HepG2 (cell line): ENCODE measurements at regions not wholly inside any gene's neighbourhood (a gene's known extent, or its start where the extent isn't known, plus 50 kb on each side); places are given as distances from the start of the nearest gene placed in this dataset.

ENCODE experiments used
- ATAC-seq: fragments of 200-7000 bp; cut with Tn5 transposase; 3 replicates; pipeline ENCODE4 v1.9.1; 2020; ENCODE audit warnings: mild to moderate bottlenecking, moderate library complexity
- BruUV-seq: library from RNA; stranded (reverse); fragments of 400-500 nt; replicated peaks from 2 replicates; lab custom pipeline; 2021; lab: Mats Ljungman, UMichigan
- CTCF ChIA-PET: fragments of 300-600 bp; formaldehyde crosslinking; extraction: SDS; loops from one replicate; lab custom pipeline; 2021; ENCODE audit warnings: low total read pairs, inconsistent platforms, low intra/inter-chr PET ratio; lab: Yijun Ruan, JAX
- POLR2A ChIA-PET: fragments of 350-600 bp; sonication (Branson Sonifier 250); formaldehyde crosslinking; loops from one replicate; lab custom pipeline; 2020; ENCODE audit warnings: antibody characterized with exemption, inconsistent platforms; lab: Yijun Ruan, JAX
- DNase-seq: peaks from one replicate; pipeline ENCODE4 v3.0.0-alpha.2; 2015; ENCODE audit warnings: low spot score
- FAIRE-seq: peaks from 3 replicates; lab custom pipeline; 2011; peaks lifted over from hg19 to GRCh38; lab: Jason Lieb, UNC
- H2AFZ ChIP-seq: one replicate; pipeline ENCODE4 v1.6.1; 2011; ENCODE audit warnings: low read length, inconsistent platforms
- H3K27ac ChIP-seq: fragments of 300-600 bp; 3 replicates; pipeline ENCODE4 v1.8.0; 2011; ENCODE audit warnings: mixed run types, mild to moderate bottlenecking, mixed read lengths, low read length, inconsistent platforms; ENCODE audit not compliant: insufficient read depth; ENCODE audit errors: extremely low read length
- H3K27me3 ChIP-seq, 2 experiments: fragments of 200-600 bp in 1 of 2; 2 replicates in 1 of 2; 3 replicates in 1 of 2; pipeline versions ENCODE4 v1.6.0 to v1.8.0; 2011; ENCODE audit warnings: low read length in 2 of 2, mild to moderate bottlenecking in 2 of 2, moderate library complexity in 2 of 2, inconsistent platforms in 1 of 2; ENCODE audit not compliant: insufficient read depth in 2 of 2, control insufficient read depth in 1 of 2
- H3K36me3 ChIP-seq, 2 experiments: fragments of 200-600 bp in 1 of 2; replicated peaks in 1 of 2; 2 replicates in 1 of 2; 3 replicates in 1 of 2; pipeline versions ENCODE4 v1.5.1 to v1.8.0; 2011; ENCODE audit warnings: low read length in 2 of 2, inconsistent platforms in 1 of 2; ENCODE audit not compliant: insufficient read depth in 2 of 2, control insufficient read depth in 1 of 2
- H3K4me1 ChIP-seq: 2 replicates; pipeline ENCODE4 v1.5.1; 2012; ENCODE audit warnings: low read length, inconsistent platforms; ENCODE audit not compliant: insufficient read depth
- H3K4me2 ChIP-seq: 2 replicates; pipeline ENCODE4 v1.6.0; 2011; ENCODE audit warnings: low read depth, low read length, inconsistent platforms
- H3K4me3 ChIP-seq, 3 experiments: fragments of 200-600 bp in 1 of 3; sonication (generic), shearing (Covaris generic) in 1 of 3; replicated peaks in 1 of 3; 2 replicates each; pipeline ENCODE4 v1.5.1; 2011 to 2016; ENCODE audit warnings: low read length in 3 of 3, inconsistent platforms in 2 of 3, low read depth in 2 of 3, mild to moderate bottlenecking in 2 of 3, control low read depth in 1 of 3, mixed read lengths in 1 of 3; ENCODE audit not compliant: insufficient read depth in 1 of 3
- H3K79me2 ChIP-seq: one replicate; pipeline ENCODE4 v1.6.1; 2011; ENCODE audit warnings: low read length, inconsistent platforms; ENCODE audit not compliant: insufficient read depth
- H3K9ac ChIP-seq: 2 replicates; pipeline ENCODE4 v1.6.0; 2011; ENCODE audit warnings: mild to moderate bottlenecking, low read depth, low read length, inconsistent platforms; ENCODE audit not compliant: insufficient read depth
- H3K9me3 ChIP-seq: 2 replicates; pipeline ENCODE4 v1.5.1; 2012; ENCODE audit warnings: mild to moderate bottlenecking, low read length
- H4K20me1 ChIP-seq: 2 replicates; pipeline ENCODE4 v1.6.0; 2011; ENCODE audit warnings: inconsistent platforms, mild to moderate bottlenecking, low read length, moderate library complexity; ENCODE audit not compliant: insufficient read depth
- HNRNPH1 ChIP-seq: fragments of 200-400 bp; formaldehyde crosslinking; optimal IDR thresholded peaks from 2 replicates; pipeline ENCODE3; 2017; ENCODE audit warnings: mild to moderate bottlenecking, low read depth, low read length
- HNRNPK ChIP-seq: fragments of 200-400 bp; formaldehyde crosslinking; IDR thresholded peaks from 2 replicates; pipeline ENCODE4 v1.6.1; 2018; ENCODE audit warnings: low read length, low read depth, moderate library complexity, mild to moderate bottlenecking; ENCODE audit not compliant: poor library complexity, severe bottlenecking
- NFE2L2 ChIP-seq: fragments of 150-350 bp; IDR thresholded peaks from 2 replicates; pipeline ENCODE4 v1.6.1; 2014; ENCODE audit warnings: low read length
- PHF21A ChIP-seq: sonication (generic); formaldehyde crosslinking; IDR thresholded peaks from 2 replicates; pipeline ENCODE4 v1.5.0; 2020; ENCODE audit warnings: mild to moderate bottlenecking, missing genetic modification reagents
- PITX1 ChIP-seq: sonication (generic); formaldehyde crosslinking; IDR thresholded peaks from 2 replicates; pipeline ENCODE4 v1.5.1; 2020; ENCODE audit warnings: mild to moderate bottlenecking, missing genetic modification reagents
- PLRG1 ChIP-seq: fragments of 450-650 bp; conservative IDR thresholded peaks from 2 replicates; pipeline ENCODE4 v1.6.1; 2016
- TEAD3 ChIP-seq: optimal IDR thresholded peaks from 2 replicates; pipeline ENCODE3; 2016; ENCODE audit warnings: borderline replicate concordance
- ZIK1 ChIP-seq: sonication (generic); formaldehyde crosslinking; IDR thresholded peaks from 2 replicates; pipeline ENCODE4 v1.5.0; 2020; ENCODE audit warnings: mild to moderate bottlenecking, low read depth, missing genetic modification reagents, borderline replicate concordance
- ZNF180 ChIP-seq: sonication (generic); formaldehyde crosslinking; IDR thresholded peaks from 2 replicates; pipeline ENCODE4 v1.4.0; 2020; ENCODE audit warnings: low read depth, missing genetic modification reagents, borderline replicate concordance
- ZNF253 ChIP-seq: sonication (generic); formaldehyde crosslinking; IDR thresholded peaks from 2 replicates; pipeline ENCODE4 v1.8.0; 2022; ENCODE audit warnings: mild to moderate bottlenecking, missing genetic modification reagents, borderline replicate concordance
- ZNF263 ChIP-seq: sonication (generic); formaldehyde crosslinking; IDR thresholded peaks from 2 replicates; pipeline ENCODE4 v1.4.0; 2020; ENCODE audit warnings: missing genetic modification reagents
- ZNF335 ChIP-seq: sonication (generic); formaldehyde crosslinking; IDR thresholded peaks from 2 replicates; pipeline ENCODE4 v1.4.0; 2020; ENCODE audit warnings: missing genetic modification reagents
- ZNF563 ChIP-seq: sonication (generic); formaldehyde crosslinking; IDR thresholded peaks from 2 replicates; pipeline ENCODE4 v1.8.0; 2022; ENCODE audit warnings: mild to moderate bottlenecking, moderate library complexity, missing genetic modification reagents
- WGBS: methylation state at CpG from one replicate; pipeline ENCODE4 v1.1.6; 2017; ENCODE audit warnings: low lambda C conversion rate; 5-methylcytosine and 5-hydroxymethylcytosine counted together
- in situ Hi-C: cut with HindIII; loops from 2 replicates; pipeline ENCODE4 v1.10.0; 2017; ENCODE audit warnings: low pct_unique_long_range_greater_than_20kb; ENCODE audit not compliant: extremely low pct_ligation_motif_present
- intact Hi-C: fragments of 100-400 bp; cut with micrococcal nuclease; formaldehyde crosslinking; loops from one replicate; pipeline ENCODE4 v1.10.0; 2022; ENCODE audit not compliant: unreplicated experiment
- TF ChIP-seq, protein P1 (sequence below): sonication (generic); formaldehyde crosslinking; IDR thresholded peaks from 2 replicates; pipeline ENCODE4 v1.4.0; 2020; ENCODE audit warnings: missing genetic modification reagents
- TF ChIP-seq, protein P2 (sequence below): sonication (generic); formaldehyde crosslinking; IDR thresholded peaks from 2 replicates; pipeline ENCODE4 v1.4.0; 2020; ENCODE audit warnings: missing genetic modification reagents

DNA sequence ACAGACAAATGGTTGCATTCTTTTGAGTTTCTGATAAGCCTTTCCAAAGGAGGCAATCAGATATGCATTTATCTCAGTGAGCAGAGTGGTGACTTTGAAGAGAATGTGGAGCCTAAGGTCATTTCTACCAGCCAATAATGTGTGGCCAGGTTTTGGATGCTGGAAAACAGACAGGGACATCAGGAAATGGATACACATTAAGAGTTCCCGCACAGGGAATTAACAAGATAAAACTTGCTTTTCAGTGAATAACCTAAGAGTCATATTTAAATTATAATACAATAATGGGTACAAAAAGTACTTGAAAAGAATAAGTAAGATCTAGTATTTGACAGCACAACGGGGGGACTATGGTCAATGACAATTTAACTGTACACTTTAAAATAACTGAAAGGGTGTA, 492.3 kb upstream of the FAM241A start (continued):
- no peak for TF ChIP-seq ZNF180 (CRISPR knock-in tag)

DNA sequence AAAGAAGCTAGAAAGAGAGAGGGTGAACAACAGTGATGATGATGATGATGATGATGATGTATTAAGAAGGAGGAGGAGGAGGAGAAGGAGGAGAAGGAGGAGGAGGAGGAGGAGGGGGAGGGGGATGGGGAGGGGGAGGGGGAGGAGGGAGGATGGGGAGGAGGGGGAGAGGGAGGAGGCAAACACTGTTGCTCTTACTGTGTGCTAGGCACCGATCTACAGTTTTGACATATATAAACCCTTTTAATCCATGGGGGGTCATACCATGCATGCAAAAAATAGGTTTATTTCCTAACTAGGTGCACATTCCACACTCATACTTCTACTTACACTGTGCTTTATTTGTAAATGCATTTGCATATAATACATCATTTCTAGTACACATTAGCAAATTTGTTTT, 482.8 kb upstream of the FAM241A start:
- Histone ChIP-seq H3K9ac (no peak overlapping the region), H3K27ac (no peak overlapping the region), H3K27me3 (no peaks in the 10 kb centered on the region), H2AFZ (no peak overlapping the region), H3K4me3 (no peak overlapping the region), H3K4me2 (no peak overlapping the region), H3K79me2 (no peaks in the 10 kb centered on the region), H3K4me1 (no peaks in the 10 kb centered on the region), H4K20me1 (no peaks in the 10 kb centered on the region), H3K36me3 (no peaks in the 10 kb centered on the region), H3K9me3 (no peaks in the 10 kb centered on the region)
- POLR2A ChIA-PET = no interaction called here
- ATAC-seq = no peak
- 100% methylated on average over 1 of the region's 1 CpG for WGBS
- no peak for DNase-seq
- no TSS peak for BruUV-seq
- FAIRE-seq = no peak
- intact Hi-C loops = no loop called here
- CTCF ChIA-PET = no interaction called here
- in situ Hi-C loops = no loop called here
- TF ChIP-seq HNRNPK (peak; percentile 84), ZNF253 (no peak)

DNA sequence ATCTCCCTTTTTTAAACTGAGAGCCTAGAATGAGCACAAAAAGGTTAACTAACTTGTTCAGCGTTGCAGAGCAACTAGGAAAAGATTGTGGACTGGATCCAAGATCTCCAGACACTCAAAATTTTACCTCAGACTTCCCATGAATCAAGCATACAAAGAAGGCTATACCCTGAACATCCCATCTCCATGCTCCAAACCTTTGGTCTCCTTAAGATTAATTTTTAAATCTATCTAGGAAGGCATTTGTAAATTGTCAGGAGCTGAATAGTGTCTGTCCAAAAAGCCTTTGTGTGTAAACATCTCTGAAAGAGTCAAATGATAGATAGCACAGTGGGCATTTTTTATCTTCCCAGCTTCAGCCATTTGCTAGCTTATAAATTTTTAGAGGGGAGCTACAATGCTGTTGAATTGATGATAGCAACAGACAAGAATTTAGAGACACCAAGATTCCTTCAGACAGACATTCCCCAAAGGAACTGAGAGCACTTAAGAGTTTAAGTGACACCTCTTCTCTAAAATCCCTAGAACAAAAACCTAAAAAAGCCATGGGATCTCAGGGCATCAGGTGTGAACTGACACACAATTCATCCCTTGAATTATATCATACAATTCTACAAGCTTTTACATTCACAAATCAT, 480.8 kb upstream of the FAM241A start:
- BruUV-seq = no TSS peak
- in situ Hi-C loops = no loop called here
- intact Hi-C loops = no loop called here
- no peak overlapping the region for H3K4me3 ChIP-seq
- CTCF ChIA-PET = no interaction called here
- TF ChIP-seq ZIK1 (CRISPR knock-in tag) (no peak), ZNF563 (CRISPR knock-in tag) (no peak), ZNF263 (CRISPR knock-in tag) (no peak), NFE2L2 (no peak), ZNF335 (CRISPR knock-in tag) (no peak), PITX1 (CRISPR knock-in tag) (no peak), PHF21A (CRISPR knock-in tag) (no peak), HNRNPH1 (no peak), PLRG1 (no peak), TEAD3 (CRISPR knock-in tag) (no peak)
- TF ChIP-seq, protein P1, sequence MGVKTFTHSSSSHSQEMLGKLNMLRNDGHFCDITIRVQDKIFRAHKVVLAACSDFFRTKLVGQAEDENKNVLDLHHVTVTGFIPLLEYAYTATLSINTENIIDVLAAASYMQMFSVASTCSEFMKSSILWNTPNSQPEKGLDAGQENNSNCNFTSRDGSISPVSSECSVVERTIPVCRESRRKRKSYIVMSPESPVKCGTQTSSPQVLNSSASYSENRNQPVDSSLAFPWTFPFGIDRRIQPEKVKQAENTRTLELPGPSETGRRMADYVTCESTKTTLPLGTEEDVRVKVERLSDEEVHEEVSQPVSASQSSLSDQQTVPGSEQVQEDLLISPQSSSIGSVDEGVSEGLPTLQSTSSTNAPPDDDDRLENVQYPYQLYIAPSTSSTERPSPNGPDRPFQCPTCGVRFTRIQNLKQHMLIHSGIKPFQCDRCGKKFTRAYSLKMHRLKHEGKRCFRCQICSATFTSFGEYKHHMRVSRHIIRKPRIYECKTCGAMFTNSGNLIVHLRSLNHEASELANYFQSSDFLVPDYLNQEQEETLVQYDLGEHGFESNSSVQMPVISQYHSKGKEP = no peak
- TF ChIP-seq, protein P2, sequence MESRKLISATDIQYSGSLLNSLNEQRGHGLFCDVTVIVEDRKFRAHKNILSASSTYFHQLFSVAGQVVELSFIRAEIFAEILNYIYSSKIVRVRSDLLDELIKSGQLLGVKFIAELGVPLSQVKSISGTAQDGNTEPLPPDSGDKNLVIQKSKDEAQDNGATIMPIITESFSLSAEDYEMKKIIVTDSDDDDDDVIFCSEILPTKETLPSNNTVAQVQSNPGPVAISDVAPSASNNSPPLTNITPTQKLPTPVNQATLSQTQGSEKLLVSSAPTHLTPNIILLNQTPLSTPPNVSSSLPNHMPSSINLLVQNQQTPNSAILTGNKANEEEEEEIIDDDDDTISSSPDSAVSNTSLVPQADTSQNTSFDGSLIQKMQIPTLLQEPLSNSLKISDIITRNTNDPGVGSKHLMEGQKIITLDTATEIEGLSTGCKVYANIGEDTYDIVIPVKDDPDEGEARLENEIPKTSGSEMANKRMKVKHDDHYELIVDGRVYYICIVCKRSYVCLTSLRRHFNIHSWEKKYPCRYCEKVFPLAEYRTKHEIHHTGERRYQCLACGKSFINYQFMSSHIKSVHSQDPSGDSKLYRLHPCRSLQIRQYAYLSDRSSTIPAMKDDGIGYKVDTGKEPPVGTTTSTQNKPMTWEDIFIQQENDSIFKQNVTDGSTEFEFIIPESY (CRISPR knock-in tag) = no peak
- TF ChIP-seq, all 625 proteins: peak for 0
- POLR2A ChIA-PET = no interaction called here
- ATAC-seq (no peak), FAIRE-seq (no peak), DNase-seq (no peak)
- Histone ChIP-seq H4K20me1 (no peaks in the 10 kb centered on the region), H3K79me2 (no peaks in the 10 kb centered on the region), H3K4me1 (no peaks in the 10 kb centered on the region), H3K27ac (no peak overlapping the region), H3K9me3 (no peaks in the 10 kb centered on the region), H3K36me3 (no peaks in the 10 kb centered on the region), H3K9ac (no peak overlapping the region), H3K27me3 (no peaks in the 10 kb centered on the region), H2AFZ (no peak overlapping the region), H3K4me2 (no peak overlapping the region)
- 0% methylated on average over 1 of the region's 1 CpG for WGBS
